HG03575 (cell line): ENCODE measurements at regions not wholly inside any gene's neighbourhood (a gene's known extent, or its start where the extent isn't known, plus 50 kb on each side); places are given as distances from the start of the nearest gene placed in this dataset.

Experiments used
- ATAC-seq: cut with Tn5 transposase; IDR thresholded peaks from one replicate; pipeline ENCODE4 v1.9.1; 2021; ENCODE audit not compliant: unreplicated experiment, insufficient number of reproducible peaks, low FRiP score; ENCODE audit errors: extremely low read depth

DNA sequence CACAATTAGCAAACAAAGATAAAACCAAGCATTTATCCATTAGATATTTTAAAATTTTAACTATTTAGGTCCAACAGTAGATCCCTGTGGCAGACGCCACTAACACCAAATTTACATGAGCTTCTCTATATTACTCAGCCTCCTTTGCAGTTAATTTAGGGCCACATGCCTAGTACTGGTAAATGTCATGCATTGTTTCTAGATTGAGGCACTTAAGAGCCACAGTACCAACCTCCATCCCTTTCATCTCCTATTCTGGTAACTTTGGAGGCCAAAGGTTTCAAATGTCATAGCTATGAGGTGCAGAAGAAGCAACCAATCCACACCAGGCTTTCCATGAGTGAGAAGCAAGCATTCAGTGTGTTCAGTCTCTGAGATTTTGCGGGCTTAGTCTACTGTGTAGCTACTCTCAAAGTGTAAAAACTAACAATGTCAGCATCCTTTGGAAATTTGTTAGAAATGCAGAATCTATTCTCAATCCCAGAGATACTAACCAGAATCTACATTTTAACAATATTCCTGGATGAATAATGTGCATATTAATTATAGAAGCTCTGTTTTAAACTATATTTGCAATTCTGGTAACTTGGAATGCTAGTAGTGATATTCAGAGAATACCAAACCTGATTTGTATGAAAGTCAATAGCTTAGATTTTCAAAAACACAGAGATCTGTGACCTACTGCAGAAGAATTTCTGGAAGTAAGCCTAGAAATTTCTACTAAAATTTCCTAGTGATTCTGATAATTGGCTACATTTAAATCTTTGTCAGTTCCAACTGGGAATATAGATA, 206.3 kb upstream of the CD96 start:
- ATAC-seq, result no peak

- ATAC-seq, result no peak
Observed at GRCh38 chr3:111336511-111336910, 205.5 kb upstream of the CD96 start.

GRCh38 chr3:111338059-111338698, 203.8 kb upstream of the CD96 start:
- no peak for ATAC-seq

DNA sequence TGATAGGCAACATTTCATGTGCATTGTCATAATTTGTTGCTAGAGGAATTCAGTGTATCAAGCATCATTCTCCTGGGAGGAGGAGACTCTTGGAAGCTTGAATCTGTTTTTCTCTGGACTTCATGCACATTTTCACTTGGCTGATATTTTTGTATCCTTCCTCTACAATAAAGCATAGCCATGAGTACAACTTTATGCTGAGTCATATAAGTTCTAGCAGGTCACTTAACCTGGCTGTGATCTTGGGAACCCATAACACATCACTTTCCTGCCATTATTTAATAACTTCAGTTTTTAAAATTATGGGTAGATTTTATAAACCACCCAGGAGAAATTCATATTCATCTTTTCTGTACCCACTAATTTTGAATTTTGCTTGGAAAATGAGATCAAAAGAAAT, 203.0 kb upstream of the CD96 start:
- ATAC-seq, result no peak

DNA sequence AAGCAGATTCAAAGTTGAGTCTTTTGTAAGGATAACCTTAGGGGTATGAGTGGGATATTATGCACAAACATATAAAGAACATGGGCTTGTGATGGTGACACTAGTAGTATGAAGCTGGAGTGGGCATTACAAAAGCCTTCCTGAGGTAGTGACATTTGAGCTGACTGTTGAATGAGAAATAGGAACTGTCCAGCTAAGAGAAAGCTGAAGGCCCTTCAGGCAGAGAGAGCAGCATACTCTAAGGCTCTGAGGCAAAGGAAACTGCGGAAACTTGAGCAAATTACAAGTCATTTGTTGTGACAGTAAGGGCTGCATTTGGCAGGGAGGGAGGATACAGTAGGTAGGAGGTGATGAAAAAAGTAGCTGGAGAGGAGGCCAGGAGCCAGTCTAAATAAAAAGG, 190.7 kb upstream of the CD96 start:
- ATAC-seq, result no peak

DNA sequence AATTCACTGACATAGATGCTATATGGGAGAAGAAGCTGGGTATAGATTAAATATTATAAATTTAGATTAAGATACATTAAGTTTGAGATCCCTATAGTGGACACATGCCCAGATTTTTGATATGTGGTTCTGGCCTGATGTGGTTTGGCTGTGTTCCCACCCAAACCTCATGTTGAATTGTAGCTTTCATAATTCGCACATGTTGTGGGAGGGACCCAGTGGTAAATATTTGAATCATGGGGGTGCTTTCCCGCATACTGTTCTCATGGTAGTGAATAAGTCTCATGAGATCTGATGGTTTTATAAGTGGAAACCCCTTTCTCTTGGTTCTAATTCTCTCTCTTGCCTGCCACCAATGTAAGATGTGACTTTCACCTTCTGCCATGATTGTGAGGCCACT, 189.4 kb upstream of the CD96 start:
- no peak for ATAC-seq

DNA sequence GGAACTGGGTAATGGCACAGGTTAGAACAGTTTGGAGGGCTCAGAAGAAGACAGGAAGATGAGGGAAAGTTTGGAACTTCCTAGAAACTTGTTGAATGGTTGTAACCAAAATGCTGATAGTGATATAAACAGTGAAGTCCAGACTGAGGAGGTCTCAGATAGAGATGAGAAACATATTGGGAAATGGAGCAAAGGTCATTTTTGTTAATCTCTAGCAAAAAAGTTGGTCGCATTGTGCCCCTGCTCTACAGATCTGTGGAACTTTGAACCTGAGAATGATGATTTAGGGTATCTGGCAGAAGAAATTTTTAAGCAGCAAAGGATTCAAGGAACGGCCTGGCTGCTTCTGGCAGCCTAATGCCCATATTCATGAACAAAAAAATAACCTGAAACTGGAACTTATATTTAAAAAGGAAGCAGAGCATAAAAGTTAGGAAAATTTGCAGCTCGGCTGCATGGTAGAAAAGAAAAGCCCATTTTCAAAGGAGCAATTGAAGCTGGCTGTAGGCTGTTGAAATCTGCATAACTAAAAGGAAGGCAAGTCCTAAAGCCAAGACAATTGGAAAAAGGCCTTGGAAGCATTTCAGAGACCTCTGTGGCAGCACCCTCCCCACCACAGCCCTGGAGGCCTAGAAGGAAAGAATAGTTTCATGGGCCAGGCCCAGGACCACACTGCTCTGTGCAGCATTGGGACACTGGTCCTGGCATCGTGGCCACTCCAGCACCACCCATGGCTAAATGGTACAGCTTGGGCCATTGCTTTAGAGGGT, 182.6 kb upstream of the CD96 start:
- no peak for ATAC-seq

DNA sequence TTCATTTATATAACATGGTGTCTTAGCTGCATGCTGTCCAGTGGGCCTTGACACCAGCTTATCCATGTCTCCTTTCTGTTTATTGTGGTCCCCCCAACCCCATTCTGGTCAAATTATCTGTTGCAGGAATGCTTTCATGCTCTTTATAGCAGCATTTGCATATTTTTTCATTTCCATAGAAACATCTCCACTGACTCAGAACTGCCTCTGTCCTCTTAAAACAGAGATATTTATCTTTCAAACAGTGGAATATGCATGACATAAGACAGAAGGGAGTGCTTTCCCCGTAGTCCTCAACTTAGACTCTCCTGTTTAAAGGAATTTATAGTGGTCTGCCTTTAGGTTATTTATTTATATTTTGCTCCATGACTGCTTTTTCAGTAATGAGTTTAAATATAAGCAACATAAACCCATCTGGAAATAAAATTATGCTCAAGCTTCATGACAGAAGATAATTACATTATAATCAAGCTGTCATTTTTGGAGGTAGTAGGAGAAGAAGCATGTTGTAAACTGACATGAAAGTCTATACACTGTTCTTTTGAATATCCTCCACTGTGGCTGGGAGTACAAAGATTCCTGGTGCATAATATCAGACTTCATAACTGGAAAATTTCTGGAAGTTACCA, 179.5 kb upstream of the CD96 start:
- ATAC-seq, result no peak

GRCh38 chr3:111366515-111366914, 175.5 kb upstream of the CD96 start:
- ATAC-seq, result no peak

DNA sequence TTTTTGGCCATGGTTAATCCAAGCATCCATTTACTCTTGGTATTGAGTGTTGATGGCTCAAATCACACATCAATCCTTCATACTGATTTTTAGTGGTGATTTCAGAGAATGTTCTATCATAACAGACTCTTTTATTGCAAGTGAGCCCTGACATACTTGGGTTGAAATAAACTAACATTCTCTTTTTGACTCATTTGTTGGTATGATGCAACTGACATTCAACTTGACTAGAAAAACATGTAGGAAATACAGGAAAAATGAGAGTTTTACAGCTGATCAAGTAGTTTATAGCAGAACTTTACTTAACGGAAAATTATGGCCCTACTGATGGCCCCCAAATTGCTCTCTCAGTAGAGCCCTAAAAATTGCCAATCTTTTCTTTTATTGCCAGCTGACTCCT, 173.9 kb upstream of the CD96 start:
- ATAC-seq, result no peak

DNA sequence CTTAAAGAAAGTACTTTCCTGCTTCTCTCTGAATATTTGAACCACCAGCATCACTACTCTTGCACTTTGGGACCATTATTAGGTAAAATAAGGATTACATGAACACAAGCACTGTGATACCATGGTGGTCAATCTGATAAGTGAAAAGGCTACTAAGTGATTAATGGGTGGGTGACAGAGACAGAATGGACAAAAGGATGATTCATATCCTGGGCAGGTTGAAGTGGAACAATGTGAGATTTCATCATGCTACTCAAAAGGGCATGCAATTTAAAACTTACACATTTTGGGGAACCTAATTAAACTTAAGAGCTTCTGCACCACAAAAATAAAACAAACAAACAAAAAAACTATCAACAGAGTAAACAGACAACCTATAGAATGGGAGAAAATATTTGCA, 172.0 kb upstream of the CD96 start:
- no peak for ATAC-seq

DNA sequence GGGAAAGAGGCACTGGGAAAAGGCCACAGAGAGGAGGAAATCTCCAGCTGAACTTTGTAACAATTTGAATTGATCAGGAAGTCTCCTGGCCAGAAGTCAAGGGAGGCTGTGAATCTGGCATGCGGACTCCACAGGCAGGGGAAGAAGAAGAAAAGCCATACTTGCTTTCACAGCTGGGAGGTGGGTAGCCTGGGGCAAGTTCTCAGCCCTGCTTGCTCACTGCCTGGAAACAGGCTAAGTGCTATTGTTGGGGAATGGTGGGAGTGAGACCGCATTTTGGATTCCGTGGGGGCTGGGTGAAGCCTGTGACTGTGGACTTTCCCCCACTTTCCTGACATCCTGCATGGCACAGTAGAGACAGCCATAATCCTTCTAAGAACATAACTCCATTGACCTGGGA, 168.8 kb upstream of the CD96 start:
- no peak for ATAC-seq

GRCh38 chr3:111373861-111374260, 168.1 kb upstream of the CD96 start:
- no peak for ATAC-seq

DNA sequence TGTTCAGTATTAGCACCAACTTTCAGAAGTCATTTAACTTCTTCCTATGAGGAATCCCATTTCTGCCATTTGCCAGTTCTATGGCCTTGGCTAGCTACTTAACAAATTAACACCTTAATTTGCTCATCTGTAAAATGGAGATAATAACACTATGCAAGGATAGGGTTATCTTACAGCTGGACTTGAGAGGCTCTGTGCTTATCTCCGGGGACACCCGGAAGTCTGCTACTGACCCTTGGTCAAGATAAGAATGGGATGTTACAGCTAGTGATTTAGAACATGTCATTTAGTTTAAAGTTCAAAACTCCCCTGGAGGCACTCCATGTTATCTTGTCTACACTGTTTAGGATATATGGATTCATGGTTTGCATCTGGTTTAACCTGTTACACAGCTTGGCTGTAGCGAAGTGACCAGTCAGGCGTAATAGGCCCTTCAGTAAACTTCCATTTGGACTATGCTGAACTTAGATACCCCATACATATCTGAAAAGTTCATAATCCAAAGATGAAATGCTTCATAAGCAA, 156.0 kb upstream of the CD96 start:
- ATAC-seq, result no peak

DNA sequence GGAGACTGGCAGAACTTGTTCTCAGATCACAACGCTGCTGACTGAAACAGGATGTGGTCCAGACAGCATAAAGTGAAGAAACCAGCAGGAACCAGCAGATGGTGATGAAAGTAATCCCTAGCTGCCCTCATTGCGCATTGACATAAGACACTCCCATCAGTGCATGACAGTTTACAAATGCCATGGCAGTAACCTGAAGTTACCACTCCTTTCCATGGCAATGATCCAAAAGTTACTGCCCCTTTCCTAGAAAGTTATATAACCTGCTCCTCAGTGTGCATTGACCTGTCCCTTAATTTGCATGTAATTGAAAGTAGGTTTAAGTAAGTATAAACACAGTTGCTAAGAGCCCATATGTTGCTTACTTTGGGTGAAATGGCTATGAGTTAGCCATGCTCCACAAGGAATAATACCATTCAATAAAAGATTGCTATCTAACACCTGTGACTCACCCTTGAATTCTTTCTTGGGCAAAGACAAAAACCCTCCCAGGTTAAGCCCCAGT, 149.1 kb upstream of the CD96 start:
- no peak for ATAC-seq

DNA sequence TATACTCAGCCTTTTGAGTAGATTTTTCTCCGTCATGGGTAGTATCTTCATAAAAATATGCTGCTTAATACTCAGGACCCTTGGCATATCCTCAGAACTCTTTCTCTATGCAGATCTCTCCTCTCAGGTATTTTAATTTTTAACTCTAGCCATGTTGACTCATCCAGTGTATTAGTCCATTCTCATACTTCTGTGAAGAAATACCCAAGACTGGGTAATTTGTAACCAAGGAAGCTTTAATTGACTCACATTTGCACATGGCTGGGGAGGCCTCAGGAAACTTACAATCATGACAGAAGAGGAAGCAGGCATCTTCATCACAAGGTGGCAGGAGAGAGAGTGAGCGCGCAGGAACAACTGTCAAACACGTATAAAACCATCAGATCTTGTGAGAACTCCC, 129.3 kb upstream of the CD96 start:
- no peak for ATAC-seq

DNA sequence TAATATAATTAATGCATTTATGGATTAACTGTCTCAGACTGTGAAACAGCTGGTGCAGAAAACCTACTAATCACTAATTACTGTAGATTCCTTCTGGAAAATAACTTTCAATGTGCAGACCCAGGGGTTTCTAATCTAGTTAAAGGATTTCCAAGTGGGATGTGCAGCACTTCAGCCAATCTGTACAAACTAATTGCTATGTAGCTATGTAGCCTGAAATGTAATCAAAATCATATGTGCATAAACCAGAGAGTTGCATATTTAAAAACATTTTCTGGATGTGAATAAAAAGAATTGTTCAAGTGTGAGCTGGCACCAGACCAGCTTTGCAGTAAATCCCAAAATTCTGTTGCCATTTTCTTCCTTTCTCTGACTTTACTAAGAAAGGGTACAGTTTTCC, 127.5 kb upstream of the CD96 start:
- no peak for ATAC-seq

DNA sequence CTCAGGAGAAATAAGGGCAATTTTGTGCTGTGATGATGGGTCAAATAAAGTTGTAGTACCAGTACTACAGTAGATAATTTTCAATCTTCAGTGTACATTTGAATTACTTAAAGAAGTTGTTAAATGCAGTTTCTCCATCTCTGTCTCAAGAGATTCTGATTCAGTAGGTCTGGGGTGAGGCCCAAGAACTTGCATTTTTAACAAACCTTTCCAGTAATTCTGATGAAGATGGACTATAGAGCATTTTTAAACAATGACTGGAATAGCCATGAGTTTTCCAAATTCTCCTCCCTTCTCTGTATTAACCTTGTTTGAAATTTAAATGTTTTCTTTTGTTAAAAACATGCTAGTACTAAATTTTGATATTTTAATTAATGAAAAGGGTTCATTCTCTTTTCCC, 127.0 kb upstream of the CD96 start:
- no peak for ATAC-seq

DNA sequence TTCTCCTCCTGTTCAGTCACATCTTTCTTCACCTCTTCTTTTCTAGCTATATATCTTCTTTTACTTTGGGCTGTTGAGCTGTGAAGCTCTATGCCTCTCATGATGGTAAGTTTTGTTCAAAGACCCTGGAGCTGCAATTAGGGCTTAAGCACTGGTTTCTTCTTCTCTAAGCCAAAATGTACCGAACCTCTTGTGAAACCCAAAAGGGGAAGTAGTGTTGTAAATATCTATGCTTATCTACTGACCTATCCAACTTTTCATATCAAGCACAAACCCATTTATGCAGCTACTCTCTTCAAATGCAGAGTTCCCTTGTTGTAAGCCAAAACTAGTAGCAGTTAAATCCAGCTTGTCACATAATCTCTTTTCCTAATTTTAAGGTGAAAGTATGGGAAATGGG, 123.6 kb upstream of the CD96 start:
- no peak for ATAC-seq
